Caco-2 (cell line): ENCODE measurements at regions not wholly inside any gene's neighbourhood (a gene's known extent, or its start where the extent isn't known, plus 50 kb on each side); places are given as distances from the start of the nearest gene placed in this dataset.

Source experiments
- BruUV-seq: library from RNA; stranded (reverse); fragments of 400-500 nt; replicated peaks from 2 replicates; lab custom pipeline; 2021; lab: Mats Ljungman, UMichigan
- CTCF ChIA-PET: fragments of 300-600 bp; sonication (Branson Sonifier 250); formaldehyde crosslinking; loops from one replicate; lab custom pipeline; 2022; ENCODE audit warnings: antibody characterized with exemption; lab: Charles Lee
- POLR2A ChIA-PET: fragments of 300-600 bp; sonication (Branson Sonifier 250); formaldehyde crosslinking; loops from one replicate; lab custom pipeline; 2022; ENCODE audit warnings: antibody characterized with exemption; lab: Charles Lee
- DNase-seq, 2 experiments: peaks; one replicate each; pipeline versions ENCODE4 v3.0.0 to v3.0.0-alpha.2; 2020 to 2022
- H3K27me3 ChIP-seq: replicated peaks from 2 replicates; pipeline ENCODE4 v1.6.0; 2011; ENCODE audit warnings: low read length; ENCODE audit not compliant: control insufficient read depth, insufficient read depth
- H3K36me3 ChIP-seq: 2 replicates; pipeline ENCODE4 v1.5.1; 2011; ENCODE audit warnings: low read length; ENCODE audit not compliant: control insufficient read depth, insufficient read depth
- H3K4me1 ChIP-seq: fragments of 250-450 bp; sonication (Bioruptor Pico); 2 replicates; pipeline ENCODE4 v1.5.1; 2020; ENCODE audit warnings: mild to moderate bottlenecking
- H3K4me3 ChIP-seq: 2 replicates; pipeline ENCODE4 v1.5.1; 2011; ENCODE audit warnings: low read depth, mild to moderate bottlenecking, control low read depth, low read length
- H3K9me3 ChIP-seq: fragments of 250-450 bp; sonication (Bioruptor Pico); 2 replicates; pipeline ENCODE4 v1.5.1; 2020; ENCODE audit warnings: mild to moderate bottlenecking, moderate library complexity
- H3K27ac Mint-ChIP-seq: one replicate; pipeline ENCODE4 v1.8.0; 2022; ENCODE audit warnings: mixed read lengths; ENCODE audit not compliant: unreplicated experiment
- H3K27me3 Mint-ChIP-seq: one replicate; pipeline ENCODE4 v1.8.0; 2022; ENCODE audit warnings: mixed read lengths; ENCODE audit not compliant: insufficient read depth, unreplicated experiment
- H3K36me3 Mint-ChIP-seq: one replicate; pipeline ENCODE4 v1.8.0; 2022; ENCODE audit warnings: mild to moderate bottlenecking, mixed read lengths; ENCODE audit not compliant: insufficient read depth, unreplicated experiment
- H3K4me1 Mint-ChIP-seq: one replicate; pipeline ENCODE4 v1.8.0; 2022; ENCODE audit warnings: low read depth, mixed read lengths; ENCODE audit not compliant: unreplicated experiment
- H3K4me3 Mint-ChIP-seq: one replicate; pipeline ENCODE4 v1.8.0; 2022; ENCODE audit warnings: mild to moderate bottlenecking, moderate library complexity, mixed read lengths; ENCODE audit not compliant: unreplicated experiment
- H3K9me3 Mint-ChIP-seq: one replicate; pipeline ENCODE4 v1.8.0; 2022; ENCODE audit warnings: mixed read lengths; ENCODE audit not compliant: unreplicated experiment
- intact Hi-C: fragments of 100-400 bp; cut with micrococcal nuclease; formaldehyde crosslinking; loops from one replicate; pipeline ENCODE4 v1.10.0; 2022; ENCODE audit not compliant: unreplicated experiment
- TF ChIP-seq, protein P1 (sequence below), 2 experiments: fragments of 200-600 bp in 1 of 2; IDR thresholded peaks; 1 replicate in 1 of 2; 2 replicates in 1 of 2; pipeline versions ENCODE4 v1.5.1 to v1.8.0; 2011 to 2022; ENCODE audit warnings: antibody characterized with exemption in 1 of 2, control low read depth in 1 of 2, inconsistent platforms in 1 of 2, low read depth in 1 of 2, low read length in 1 of 2, mild to moderate bottlenecking in 1 of 2, moderate library complexity in 1 of 2; ENCODE audit not compliant: insufficient read depth in 1 of 2, severe bottlenecking in 1 of 2, unreplicated experiment in 1 of 2

DNA sequence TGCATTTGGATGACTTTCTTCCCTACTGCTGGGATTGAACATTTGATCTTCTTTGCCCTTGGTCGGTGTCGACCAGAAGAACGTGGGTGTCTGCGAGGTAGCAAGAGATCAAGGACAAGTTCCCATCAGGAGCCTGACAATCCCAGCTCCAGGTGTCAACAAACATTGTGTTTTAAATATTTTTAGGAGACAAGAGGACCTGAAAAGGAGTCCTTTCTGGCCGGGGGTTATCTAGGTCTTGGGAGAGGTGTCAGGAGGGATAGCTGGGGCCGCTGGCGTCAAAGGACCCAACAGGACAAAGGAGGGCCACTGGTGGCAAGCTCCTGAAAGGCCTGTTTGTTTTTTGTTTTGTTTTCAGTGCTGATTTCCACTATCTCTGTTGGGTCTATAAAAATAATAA, 308.4 kb upstream of the ERCC4 start:
- Histone ChIP-seq H3K27me3 (no peaks in the 10 kb centered on the region), H3K36me3 (no peaks in the 10 kb centered on the region), H3K9me3 (no peaks in the 10 kb centered on the region), H3K4me1 (no peaks in the 10 kb centered on the region), H3K4me3 (no peak overlapping the region)
- ChIA-PET POLR2A (no interaction called here), CTCF (no interaction called here)
- TF ChIP-seq, protein P1, sequence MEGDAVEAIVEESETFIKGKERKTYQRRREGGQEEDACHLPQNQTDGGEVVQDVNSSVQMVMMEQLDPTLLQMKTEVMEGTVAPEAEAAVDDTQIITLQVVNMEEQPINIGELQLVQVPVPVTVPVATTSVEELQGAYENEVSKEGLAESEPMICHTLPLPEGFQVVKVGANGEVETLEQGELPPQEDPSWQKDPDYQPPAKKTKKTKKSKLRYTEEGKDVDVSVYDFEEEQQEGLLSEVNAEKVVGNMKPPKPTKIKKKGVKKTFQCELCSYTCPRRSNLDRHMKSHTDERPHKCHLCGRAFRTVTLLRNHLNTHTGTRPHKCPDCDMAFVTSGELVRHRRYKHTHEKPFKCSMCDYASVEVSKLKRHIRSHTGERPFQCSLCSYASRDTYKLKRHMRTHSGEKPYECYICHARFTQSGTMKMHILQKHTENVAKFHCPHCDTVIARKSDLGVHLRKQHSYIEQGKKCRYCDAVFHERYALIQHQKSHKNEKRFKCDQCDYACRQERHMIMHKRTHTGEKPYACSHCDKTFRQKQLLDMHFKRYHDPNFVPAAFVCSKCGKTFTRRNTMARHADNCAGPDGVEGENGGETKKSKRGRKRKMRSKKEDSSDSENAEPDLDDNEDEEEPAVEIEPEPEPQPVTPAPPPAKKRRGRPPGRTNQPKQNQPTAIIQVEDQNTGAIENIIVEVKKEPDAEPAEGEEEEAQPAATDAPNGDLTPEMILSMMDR (IDR thresholded peaks at IDR 0.05; ENCODE audit: insufficient read depth in 1 of 2, low read depth in 1 of 2, low read length in 1 of 2, severe bottlenecking in 1 of 2, unreplicated experiment in 1 of 2), result no peak
- H3K36me3 Mint-ChIP-seq, result no peaks in the 10 kb centered on the region
- H3K4me3 Mint-ChIP-seq, result no peak overlapping the region
- intact Hi-C loops, result no loop called here
- no peak overlapping the region for H3K27ac Mint-ChIP-seq
- H3K4me1 Mint-ChIP-seq, result no peaks in the 10 kb centered on the region
- no peak for DNase-seq
- no TSS peak for BruUV-seq
- H3K9me3 Mint-ChIP-seq, result no peaks in the 10 kb centered on the region
- no peaks in the 10 kb centered on the region for H3K27me3 Mint-ChIP-seq

DNA sequence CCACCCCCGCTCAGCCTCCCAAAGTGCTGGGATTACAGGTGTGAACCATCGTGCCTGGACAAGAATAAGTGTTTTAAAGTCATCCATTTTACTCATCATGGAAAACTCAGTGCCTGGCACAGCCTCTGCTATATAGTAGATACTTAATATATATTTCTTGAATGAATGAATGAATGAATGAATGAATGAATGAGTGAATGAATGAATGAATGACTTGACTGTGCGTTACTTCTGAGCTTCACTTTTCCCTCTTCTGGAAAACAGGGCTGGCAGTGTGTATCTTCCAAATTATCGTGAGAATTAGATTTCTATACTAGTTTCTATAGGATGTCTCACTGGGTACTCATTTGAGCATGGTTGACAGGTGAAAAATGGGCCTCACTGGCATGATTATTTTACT, 307.3 kb upstream of the ERCC4 start:
- TF ChIP-seq, protein P1 (IDR thresholded peaks at IDR 0.05; ENCODE audit: insufficient read depth in 1 of 2, low read depth in 1 of 2, low read length in 1 of 2, severe bottlenecking in 1 of 2, unreplicated experiment in 1 of 2), result no peak
- CTCF ChIA-PET, result no interaction called here
- H3K4me1 ChIP-seq, result no peaks in the 10 kb centered on the region
- Mint-ChIP-seq H3K27me3 (no peaks in the 10 kb centered on the region), H3K27ac (no peak overlapping the region), H3K4me3 (no peak overlapping the region), H3K9me3 (no peaks in the 10 kb centered on the region), H3K4me1 (no peaks in the 10 kb centered on the region), H3K36me3 (no peaks in the 10 kb centered on the region)
- H3K27me3 ChIP-seq, result no peaks in the 10 kb centered on the region
- DNase-seq, result no peak
- intact Hi-C loops, result no loop called here
- no peaks in the 10 kb centered on the region for H3K36me3 ChIP-seq
- POLR2A ChIA-PET, result no interaction called here
- no peak overlapping the region for H3K4me3 ChIP-seq
- no peaks in the 10 kb centered on the region for H3K9me3 ChIP-seq
- no TSS peak for BruUV-seq

DNA sequence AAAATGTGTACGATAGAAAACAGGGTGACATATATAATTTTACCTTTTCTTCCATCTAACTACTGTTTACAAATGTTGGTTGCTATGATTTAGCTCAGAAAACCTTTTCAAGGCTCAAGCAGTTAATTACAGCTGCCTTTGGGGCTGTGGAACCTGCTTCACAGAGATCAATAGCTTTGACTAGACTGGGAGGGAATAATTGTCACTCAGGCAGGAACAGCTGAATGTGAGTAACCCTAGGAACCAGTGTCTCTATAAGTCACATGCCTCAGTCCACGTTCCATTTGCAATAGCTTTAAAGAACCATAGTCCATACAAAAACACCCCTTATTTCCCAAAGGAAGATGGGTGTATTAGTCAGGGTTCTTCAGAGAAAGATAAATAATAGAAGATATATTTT, 306.8 kb upstream of the ERCC4 start:
- Histone ChIP-seq H3K4me3 (no peak overlapping the region), H3K9me3 (no peaks in the 10 kb centered on the region), H3K36me3 (no peaks in the 10 kb centered on the region), H3K27me3 (no peaks in the 10 kb centered on the region), H3K4me1 (no peaks in the 10 kb centered on the region)
- no peak overlapping the region for H3K27ac Mint-ChIP-seq
- H3K9me3 Mint-ChIP-seq, result no peaks in the 10 kb centered on the region
- no TSS peak for BruUV-seq
- DNase-seq, result no peak
- CTCF ChIA-PET, result no interaction called here
- no peak overlapping the region for H3K4me3 Mint-ChIP-seq
- intact Hi-C loops, result no loop called here
- H3K36me3 Mint-ChIP-seq, result no peaks in the 10 kb centered on the region
- no peaks in the 10 kb centered on the region for H3K27me3 Mint-ChIP-seq
- TF ChIP-seq, protein P1 (IDR thresholded peaks at IDR 0.05; ENCODE audit: insufficient read depth in 1 of 2, low read depth in 1 of 2, low read length in 1 of 2, severe bottlenecking in 1 of 2, unreplicated experiment in 1 of 2), result no peak
- no peaks in the 10 kb centered on the region for H3K4me1 Mint-ChIP-seq
- POLR2A ChIA-PET, result no interaction called here
